ENCODE measurements at regions not wholly inside any gene's neighbourhood (a gene's known extent, or its start where the extent isn't known, plus 50 kb on each side); places are given as distances from the start of the nearest gene placed in this dataset.

GRCh38 chr15:53295574-53295973 is 463.9 kb downstream of the WDR72 start:
- no peaks in the 10 kb centered on the region for H3K27me3 ChIP-seq
- no peaks in the 10 kb centered on the region for H3K4me1 ChIP-seq
- no peak overlapping the region for H3K4me3 ChIP-seq (replicated peaks in 1 of 3)
- no peak overlapping the region for H3K27ac ChIP-seq
- DNase-seq = no peak
- no peaks in the 10 kb centered on the region for H3K9me3 ChIP-seq
- intact Hi-C loops (cut with DNase I) = no loop called here
- TF ChIP-seq CTCF (IDR thresholded peaks at IDR 0.05) = no peak
- TF ChIP-seq POLR2A (IDR thresholded peaks at IDR 0.05) = no peak
- 79 to 85% methylated on average over 5 of the region's 5 CpGs for WGBS, 2 donors
- no peaks in the 10 kb centered on the region for H3K36me3 ChIP-seq

- no peaks in the 10 kb centered on the region for H3K9me3 ChIP-seq
- H3K27me3 ChIP-seq = no peaks in the 10 kb centered on the region
- intact Hi-C loops (cut with DNase I) = no loop called here
- DNase-seq = no peak
- no peaks in the 10 kb centered on the region for H3K36me3 ChIP-seq
- TF ChIP-seq CTCF (IDR thresholded peaks at IDR 0.05) = no peak
- TF ChIP-seq POLR2A (IDR thresholded peaks at IDR 0.05) = no peak
- no peaks in the 10 kb centered on the region for H3K4me1 ChIP-seq
- no peak overlapping the region for H3K4me3 ChIP-seq (replicated peaks in 1 of 3)
- 85 to 88% methylated on average over 2 of the region's 2 CpGs for WGBS, 2 donors
- H3K27ac ChIP-seq = no peak overlapping the region
These were observed 470.9 kb downstream of the WDR72 start for GRCh38 chr15:53288542-53288941.

- TF ChIP-seq POLR2A (IDR thresholded peaks at IDR 0.05) (no peak), CTCF (IDR thresholded peaks at IDR 0.05) (no peak)
- no peak for DNase-seq
- Histone ChIP-seq H3K27ac (no peak overlapping the region), H3K9me3 (no peaks in the 10 kb centered on the region), H3K27me3 (no peaks in the 10 kb centered on the region), H3K36me3 (no peaks in the 10 kb centered on the region), H3K4me1 (no peaks in the 10 kb centered on the region), H3K4me3 (replicated peaks in 1 of 3) (no peak overlapping the region)
- intact Hi-C loops (cut with DNase I) = no loop called here
- WGBS, 2 donors = 58 to 64% methylated on average over 4 of the region's 4 CpGs
These were observed 484.5 kb upstream of the ONECUT1 start for GRCh38 chr15:53274630-53275029.

- WGBS, 2 donors = 0% methylated on average over 1 of the region's 1 CpG
- H3K36me3 ChIP-seq = no peaks in the 10 kb centered on the region
- intact Hi-C loops (cut with DNase I) = no loop called here
These were observed 482.0 kb upstream of the ONECUT1 start for GRCh38 chr15:53272116-53272515.

GRCh38 chr15:53266176-53266575 is 476.0 kb upstream of the ONECUT1 start:
- Histone ChIP-seq H3K27ac (no peak overlapping the region), H3K4me3 (replicated peaks in 1 of 3) (no peak overlapping the region), H3K4me1 (peaks cover 7 to 10% of the 10 kb centered on the region in 2 donors), H3K27me3 (no peaks in the 10 kb centered on the region), H3K9me3 (no peaks in the 10 kb centered on the region), H3K36me3 (no peaks in the 10 kb centered on the region)
- intact Hi-C loops (cut with DNase I) = no loop called here
- TF ChIP-seq CTCF (IDR thresholded peaks at IDR 0.05) (no peak), POLR2A (IDR thresholded peaks at IDR 0.05) (no peak)
- whole genome bisulfite sequencing, 2 donors = 11 to 20% methylated on average over 2 of the region's 2 CpGs
- DNase-seq = no peak

More at GRCh38 chr15:53272116-53272515, 482.0 kb upstream of the ONECUT1 start:
- H3K9me3 ChIP-seq = no peaks in the 10 kb centered on the region
- no peak for DNase-seq
- H3K4me3 ChIP-seq (replicated peaks in 1 of 3) = no peak overlapping the region
- no peak for TF ChIP-seq CTCF (IDR thresholded peaks at IDR 0.05)
- no peaks in the 10 kb centered on the region for H3K27me3 ChIP-seq
- H3K4me1 ChIP-seq = no peaks in the 10 kb centered on the region
- no peak overlapping the region for H3K27ac ChIP-seq
